Neural progenitor cell (in vitro differentiated cells): ENCODE measurements at regions not wholly inside any gene's neighbourhood (a gene's known extent, or its start where the extent isn't known, plus 50 kb on each side); places are given as distances from the start of the nearest gene placed in this dataset.

Source experiments
- DNase-seq: peaks from one replicate; pipeline ENCODE4 v3.0.0-alpha.2; 2016; ENCODE audit warnings: low spot score
- H2AFZ ChIP-seq: fragments of 200-600 bp; sonication (generic); replicated peaks from 2 replicates; pipeline ENCODE4 v1.6.1; 2016; ENCODE audit warnings: antibody characterized with exemption
- H3F3A ChIP-seq: fragments of 200-600 bp; sonication (generic); 2 replicates; pipeline ENCODE4 v1.6.1; 2016; ENCODE audit warnings: antibody characterized with exemption, low read depth
- H3K27ac ChIP-seq: fragments of 200-600 bp; sonication (generic); 2 replicates; pipeline ENCODE4 v1.5.1; 2016; ENCODE audit warnings: mild to moderate bottlenecking
- H3K27me3 ChIP-seq: fragments of 200-600 bp; sonication (generic); 2 replicates; pipeline ENCODE4 v1.6.1; 2016; ENCODE audit warnings: mild to moderate bottlenecking, moderate library complexity
- H3K36me3 ChIP-seq: fragments of 200-600 bp; sonication (generic); 2 replicates; pipeline ENCODE4 v1.5.1; 2016
- H3K4me1 ChIP-seq: fragments of 200-600 bp; sonication (generic); 2 replicates; pipeline ENCODE4 v1.6.1; 2016; ENCODE audit warnings: mixed run types
- H3K4me2 ChIP-seq: fragments of 200-600 bp; sonication (generic); 2 replicates; pipeline ENCODE4 v1.6.1; 2016
- H3K4me3 ChIP-seq: fragments of 200-600 bp; sonication (generic); 2 replicates; pipeline ENCODE4 v1.5.1; 2016
- H3K79me2 ChIP-seq: fragments of 200-600 bp; sonication (generic); 2 replicates; pipeline ENCODE4 v1.6.1; 2016; ENCODE audit warnings: low read depth
- H3K9ac ChIP-seq: fragments of 200-600 bp; sonication (generic); 2 replicates; pipeline ENCODE4 v1.6.1; 2016
- H3K9me3 ChIP-seq: fragments of 200-600 bp; sonication (generic); 2 replicates; pipeline ENCODE4 v1.5.1; 2016; ENCODE audit warnings: low read depth
- H4K20me1 ChIP-seq: fragments of 200-600 bp; sonication (generic); 2 replicates; pipeline ENCODE4 v1.6.1; 2016; ENCODE audit warnings: low read depth
- H3K27ac Mint-ChIP-seq: 3 replicates; pipeline ENCODE4 v1.8.0; 2021; ENCODE audit warnings: mixed read lengths
- H3K27me3 Mint-ChIP-seq: 2 replicates; pipeline ENCODE4 v1.8.0; 2022; ENCODE audit warnings: low read depth, mild to moderate bottlenecking, inconsistent platforms, moderate library complexity, mixed read lengths; ENCODE audit not compliant: insufficient read depth
- H3K36me3 Mint-ChIP-seq: 3 replicates; pipeline ENCODE4 v1.8.0; 2021; ENCODE audit warnings: mixed read lengths
- H3K4me1 Mint-ChIP-seq: 3 replicates; pipeline ENCODE4 v1.8.0; 2021; ENCODE audit warnings: mixed read lengths
- H3K4me3 Mint-ChIP-seq: 3 replicates; pipeline ENCODE4 v1.8.0; 2021; ENCODE audit warnings: mild to moderate bottlenecking, moderate library complexity, mixed read lengths
- H3K9me3 Mint-ChIP-seq: 3 replicates; pipeline ENCODE4 v1.8.0; 2020; ENCODE audit warnings: mixed read lengths
- EZH2 ChIP-seq: fragments of 200-600 bp; sonication (generic); IDR thresholded peaks from 2 replicates; pipeline ENCODE4 v1.6.1; 2017; ENCODE audit warnings: antibody characterized with exemption, mild to moderate bottlenecking, moderate library complexity
- EZH2phosphoT487 ChIP-seq: fragments of 200-600 bp; sonication (generic); IDR thresholded peaks from 2 replicates; pipeline ENCODE4 v1.6.1; 2017; ENCODE audit warnings: antibody characterized with exemption
- TF ChIP-seq, protein P1 (sequence below): fragments of 200-600 bp; sonication (generic); IDR thresholded peaks from 2 replicates; pipeline ENCODE4 v1.5.1; 2017; ENCODE audit warnings: antibody characterized with exemption, mild to moderate bottlenecking

DNA sequence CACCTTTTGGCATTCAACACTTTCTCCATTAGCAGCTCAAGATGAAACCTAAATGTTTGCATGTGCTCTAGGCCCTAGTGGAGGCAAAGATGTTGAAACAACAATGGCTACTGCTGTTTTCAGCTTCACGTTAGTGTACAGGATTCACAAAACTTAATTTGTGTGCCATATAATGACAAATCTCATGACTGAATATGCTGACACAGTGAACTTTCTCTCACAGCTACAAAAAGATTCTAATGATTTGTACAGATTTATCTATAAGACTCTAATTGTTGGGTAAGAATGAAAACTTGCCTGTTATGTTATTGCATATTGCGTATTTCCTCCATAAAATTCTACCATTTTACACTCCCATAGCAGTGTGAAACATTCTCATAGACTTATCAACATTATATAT lies 97.5 kb downstream of the CETN3 start:
- Histone ChIP-seq H3K36me3 (no peaks in the 10 kb centered on the region), H3F3A (no peaks in the 10 kb centered on the region), H3K27me3 (no peaks in the 10 kb centered on the region), H3K4me2 (no peak overlapping the region), H3K9ac (no peak overlapping the region), H3K27ac (no peak overlapping the region), H3K9me3 (no peaks in the 10 kb centered on the region), H3K79me2 (no peaks in the 10 kb centered on the region), H2AFZ (peak overlapping the region; percentile 65), H4K20me1 (no peaks in the 10 kb centered on the region), H3K4me3 (no peak overlapping the region), H3K4me1 (no peaks in the 10 kb centered on the region)
- H3K9me3 Mint-ChIP-seq, result no peaks in the 10 kb centered on the region
- TF ChIP-seq EZH2phosphoT487, result no peak
- TF ChIP-seq, protein P1, sequence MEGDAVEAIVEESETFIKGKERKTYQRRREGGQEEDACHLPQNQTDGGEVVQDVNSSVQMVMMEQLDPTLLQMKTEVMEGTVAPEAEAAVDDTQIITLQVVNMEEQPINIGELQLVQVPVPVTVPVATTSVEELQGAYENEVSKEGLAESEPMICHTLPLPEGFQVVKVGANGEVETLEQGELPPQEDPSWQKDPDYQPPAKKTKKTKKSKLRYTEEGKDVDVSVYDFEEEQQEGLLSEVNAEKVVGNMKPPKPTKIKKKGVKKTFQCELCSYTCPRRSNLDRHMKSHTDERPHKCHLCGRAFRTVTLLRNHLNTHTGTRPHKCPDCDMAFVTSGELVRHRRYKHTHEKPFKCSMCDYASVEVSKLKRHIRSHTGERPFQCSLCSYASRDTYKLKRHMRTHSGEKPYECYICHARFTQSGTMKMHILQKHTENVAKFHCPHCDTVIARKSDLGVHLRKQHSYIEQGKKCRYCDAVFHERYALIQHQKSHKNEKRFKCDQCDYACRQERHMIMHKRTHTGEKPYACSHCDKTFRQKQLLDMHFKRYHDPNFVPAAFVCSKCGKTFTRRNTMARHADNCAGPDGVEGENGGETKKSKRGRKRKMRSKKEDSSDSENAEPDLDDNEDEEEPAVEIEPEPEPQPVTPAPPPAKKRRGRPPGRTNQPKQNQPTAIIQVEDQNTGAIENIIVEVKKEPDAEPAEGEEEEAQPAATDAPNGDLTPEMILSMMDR, result no peak
- no peak for TF ChIP-seq EZH2
- H3K4me1 Mint-ChIP-seq, result no peaks in the 10 kb centered on the region
- no peak for DNase-seq
- H3K27me3 Mint-ChIP-seq, result no peaks in the 10 kb centered on the region
- no peak overlapping the region for H3K4me3 Mint-ChIP-seq
- no peak overlapping the region for H3K27ac Mint-ChIP-seq
- no peaks in the 10 kb centered on the region for H3K36me3 Mint-ChIP-seq

DNA sequence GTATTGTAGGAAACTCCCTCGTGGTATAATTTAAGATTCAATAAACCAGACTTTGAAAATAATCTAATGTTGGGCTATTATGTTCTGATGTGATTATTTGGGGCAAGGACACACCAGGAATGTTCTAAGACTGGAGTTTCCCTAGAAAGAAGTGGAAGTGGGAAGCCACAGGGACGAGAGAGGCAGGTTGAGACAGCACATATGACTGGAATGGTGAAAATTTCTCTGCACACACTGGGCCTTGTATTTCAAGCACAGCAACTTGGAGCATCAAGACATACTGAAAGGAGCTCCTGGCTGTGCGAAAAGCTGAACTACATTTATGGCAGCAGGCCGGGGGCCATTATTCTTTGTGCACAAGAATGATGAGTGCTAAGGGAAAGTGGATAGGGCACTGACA lies 98.2 kb downstream of the CETN3 start:
- Histone ChIP-seq H4K20me1 (no peaks in the 10 kb centered on the region), H3F3A (no peaks in the 10 kb centered on the region), H3K9me3 (no peaks in the 10 kb centered on the region), H3K27me3 (no peaks in the 10 kb centered on the region), H2AFZ (peak overlapping the region; percentile 65), H3K27ac (no peak overlapping the region), H3K36me3 (no peaks in the 10 kb centered on the region), H3K9ac (no peak overlapping the region), H3K4me3 (no peak overlapping the region), H3K4me1 (no peaks in the 10 kb centered on the region), H3K4me2 (no peak overlapping the region), H3K79me2 (no peaks in the 10 kb centered on the region)
- Mint-ChIP-seq H3K4me1 (no peaks in the 10 kb centered on the region), H3K36me3 (no peaks in the 10 kb centered on the region), H3K27me3 (no peaks in the 10 kb centered on the region), H3K27ac (no peak overlapping the region), H3K9me3 (no peaks in the 10 kb centered on the region), H3K4me3 (no peak overlapping the region)
- TF ChIP-seq EZH2phosphoT487, result no peak
- no peak for DNase-seq

DNA sequence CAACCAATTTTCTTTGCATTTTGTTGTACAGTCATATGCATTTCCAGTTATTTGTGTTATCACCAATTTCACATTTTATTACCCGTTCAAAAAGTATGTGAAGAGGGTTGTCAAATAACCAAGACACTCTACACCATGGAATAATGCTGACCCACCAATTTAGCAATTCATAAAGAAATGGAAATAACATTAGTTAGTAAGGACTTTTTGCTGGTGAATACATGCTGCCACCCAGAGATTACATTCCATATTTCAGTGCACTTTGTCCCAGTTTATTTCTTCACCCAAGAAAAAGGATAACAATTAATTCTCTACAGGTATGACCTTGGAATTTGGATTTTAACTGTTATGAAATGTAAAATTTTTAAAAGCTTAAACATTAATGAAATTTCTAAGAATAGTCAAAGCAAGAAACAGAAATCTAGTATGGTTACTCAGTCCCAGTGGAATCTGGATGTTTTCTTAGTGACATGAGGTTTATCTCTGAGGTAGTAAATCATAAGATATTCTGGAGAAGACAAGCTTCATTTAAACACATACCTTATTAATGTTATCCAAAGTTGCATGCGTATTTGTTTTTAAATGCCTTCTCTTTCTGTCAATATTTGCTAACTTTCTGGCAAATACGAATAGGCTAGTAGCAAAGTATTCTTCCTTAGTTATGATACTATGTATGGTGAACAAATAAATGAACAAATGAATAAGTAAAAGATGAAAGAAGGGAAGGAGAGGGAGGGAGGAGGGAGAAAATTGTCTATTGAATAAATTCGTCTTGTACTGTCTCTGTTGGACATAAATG lies 100.6 kb downstream of the CETN3 start:
- peaks cover 12% of the 10 kb centered on the region for H3K4me1 Mint-ChIP-seq
- H3K27ac ChIP-seq, result no peak overlapping the region
- no peaks in the 10 kb centered on the region for H3K36me3 ChIP-seq
- H3K4me1 ChIP-seq, result peaks cover 13% of the 10 kb centered on the region
- no peaks in the 10 kb centered on the region for H3F3A ChIP-seq
- H3K4me3 ChIP-seq, result no peak overlapping the region
- no peaks in the 10 kb centered on the region for H3K36me3 Mint-ChIP-seq
- H3K79me2 ChIP-seq, result no peaks in the 10 kb centered on the region
- H2AFZ ChIP-seq, result no peak overlapping the region
- TF ChIP-seq, protein P1, result no peak
- TF ChIP-seq EZH2 (no peak), EZH2phosphoT487 (no peak)
- H3K27me3 Mint-ChIP-seq, result no peaks in the 10 kb centered on the region
- H3K9ac ChIP-seq, result no peak overlapping the region
- no peak overlapping the region for H3K4me3 Mint-ChIP-seq
- H3K4me2 ChIP-seq, result no peak overlapping the region
- no peaks in the 10 kb centered on the region for H3K9me3 Mint-ChIP-seq
- H3K27me3 ChIP-seq, result no peaks in the 10 kb centered on the region
- no peaks in the 10 kb centered on the region for H3K9me3 ChIP-seq
- H3K27ac Mint-ChIP-seq, result no peak overlapping the region
- H4K20me1 ChIP-seq, result no peaks in the 10 kb centered on the region
- DNase-seq, result no peak

DNA sequence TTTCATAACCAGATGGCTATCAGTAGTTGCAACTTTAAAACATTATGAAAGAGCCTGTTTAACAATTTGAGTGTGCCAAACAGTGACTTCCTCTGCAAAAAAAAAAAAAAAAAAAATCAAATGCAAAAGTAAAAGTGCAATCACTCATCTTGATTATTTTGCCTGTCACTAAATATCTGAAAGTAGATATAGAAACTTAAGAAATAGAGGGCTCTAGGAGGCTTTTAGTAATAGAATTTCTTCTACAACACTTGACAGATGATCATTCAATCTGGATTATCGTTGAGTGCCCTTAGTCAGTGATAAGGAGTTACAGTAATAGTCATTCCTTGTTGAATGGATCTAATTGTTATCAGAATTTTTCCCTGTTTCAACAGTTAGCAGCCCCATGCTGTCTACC lies 101.8 kb downstream of the CETN3 start:
- no peak overlapping the region for H3K4me3 Mint-ChIP-seq
- H3K9me3 ChIP-seq, result no peaks in the 10 kb centered on the region
- H3K4me3 ChIP-seq, result no peak overlapping the region
- H3K9ac ChIP-seq, result no peak overlapping the region
- peaks cover 13% of the 10 kb centered on the region for H3K4me1 ChIP-seq
- no peaks in the 10 kb centered on the region for H4K20me1 ChIP-seq
- H3K36me3 Mint-ChIP-seq, result no peaks in the 10 kb centered on the region
- H3K27me3 Mint-ChIP-seq, result peaks cover 3% of the 10 kb centered on the region
- no peak overlapping the region for H3K27ac Mint-ChIP-seq
- H3K4me1 Mint-ChIP-seq, result peaks cover 13% of the 10 kb centered on the region
- no peaks in the 10 kb centered on the region for H3K27me3 ChIP-seq
- no peak overlapping the region for H3K27ac ChIP-seq
- no peaks in the 10 kb centered on the region for H3K36me3 ChIP-seq
- no peak overlapping the region for H3K4me2 ChIP-seq
- H3K9me3 Mint-ChIP-seq, result no peaks in the 10 kb centered on the region
- no peak for TF ChIP-seq EZH2phosphoT487
- TF ChIP-seq, protein P1, result no peak
- TF ChIP-seq EZH2, result no peak
- H2AFZ ChIP-seq, result no peak overlapping the region
- no peaks in the 10 kb centered on the region for H3K79me2 ChIP-seq
- no peaks in the 10 kb centered on the region for H3F3A ChIP-seq
- DNase-seq, result no peak
